ENCODE measurements at regions not wholly inside any gene's neighbourhood (a gene's known extent, or its start where the extent isn't known, plus 50 kb on each side); places are given as distances from the start of the nearest gene placed in this dataset.

GRCh38 chr3:72344647-72345046, 503.6 kb downstream of the SHQ1 start:
- Histone ChIP-seq H3K27ac (no peak overlapping the region), H3K36me3 (no peaks in the 10 kb centered on the region), H3K9me3 (no peaks in the 10 kb centered on the region), H3K4me1 (peaks cover 8 to 43% (median 38%) of the 10 kb centered on the region in 4 donors), H3K27me3 (no peaks in the 10 kb centered on the region), H3K4me3 (no peak overlapping the region)
- WGBS, 2 donors: 81 to 86% methylated on average over 6 of the region's 6 CpGs
- ATAC-seq (ENCODE audit: low FRiP score in 2 of 2): no peak
- DNase-seq: no peak
- no peak for TF ChIP-seq CTCF (IDR thresholded peaks at IDR 0.05)
- no peak for TF ChIP-seq EP300 (IDR thresholded peaks at IDR 0.05)
- TF ChIP-seq POLR2AphosphoS5 (IDR thresholded peaks at IDR 0.05): no peak
- TF ChIP-seq POLR2A (IDR thresholded peaks at IDR 0.05): no peak

GRCh38 chr3:72344236-72344635, 504.0 kb downstream of the SHQ1 start:
- Histone ChIP-seq H3K9me3 (no peaks in the 10 kb centered on the region), H3K27me3 (no peaks in the 10 kb centered on the region), H3K27ac (no peak overlapping the region), H3K4me1 (peaks cover 8 to 43% (median 38%) of the 10 kb centered on the region in 4 donors), H3K4me3 (no peak overlapping the region), H3K36me3 (no peaks in the 10 kb centered on the region)
- DNase-seq (no peak), ATAC-seq (ENCODE audit: low FRiP score in 2 of 2) (no peak)
- TF ChIP-seq EP300 (IDR thresholded peaks at IDR 0.05): no peak
- no peak for TF ChIP-seq CTCF (IDR thresholded peaks at IDR 0.05)
- TF ChIP-seq POLR2AphosphoS5 (IDR thresholded peaks at IDR 0.05): no peak
- TF ChIP-seq POLR2A (IDR thresholded peaks at IDR 0.05): no peak
- 43 to 60% methylated on average over 1 of the region's 1 CpG for WGBS, 2 donors

GRCh38 chr3:72343078-72343477, 505.2 kb downstream of the SHQ1 start:
- ATAC-seq (ENCODE audit: low FRiP score in 2 of 2) (no peak), DNase-seq (no peak)
- no peaks in the 10 kb centered on the region for H3K27me3 ChIP-seq
- 68 to 80% methylated on average over 3 of the region's 3 CpGs for WGBS, 2 donors
- H3K4me1 ChIP-seq: peaks cover 8 to 44% (median 34%) of the 10 kb centered on the region in 4 donors
- H3K27ac ChIP-seq: no peak overlapping the region
- no peak overlapping the region for H3K4me3 ChIP-seq
- H3K36me3 ChIP-seq: no peaks in the 10 kb centered on the region
- no peaks in the 10 kb centered on the region for H3K9me3 ChIP-seq
- no peak for TF ChIP-seq EP300 (IDR thresholded peaks at IDR 0.05)
- TF ChIP-seq POLR2AphosphoS5 (IDR thresholded peaks at IDR 0.05): no peak
- TF ChIP-seq POLR2A (IDR thresholded peaks at IDR 0.05): no peak
- TF ChIP-seq CTCF (IDR thresholded peaks at IDR 0.05): no peak

- no peak overlapping the region for H3K27ac ChIP-seq
- H3K27me3 ChIP-seq: no peaks in the 10 kb centered on the region
- H3K4me1 ChIP-seq: peaks cover 3 to 38% (median 28%) of the 10 kb centered on the region in 4 donors
- H3K4me3 ChIP-seq: no peak overlapping the region
- TF ChIP-seq POLR2AphosphoS5 (IDR thresholded peaks at IDR 0.05): no peak
- TF ChIP-seq EP300 (IDR thresholded peaks at IDR 0.05): no peak
- TF ChIP-seq CTCF (IDR thresholded peaks at IDR 0.05): no peak
- no peak for TF ChIP-seq POLR2A (IDR thresholded peaks at IDR 0.05)
- DNase-seq (no peak), ATAC-seq (ENCODE audit: low FRiP score in 2 of 2) (no peak)
- H3K36me3 ChIP-seq: no peaks in the 10 kb centered on the region
- WGBS, 2 donors: 95 to 97% methylated on average over 10 of the region's 10 CpGs
- no peaks in the 10 kb centered on the region for H3K9me3 ChIP-seq
These were observed 505.8 kb downstream of the SHQ1 start for GRCh38 chr3:72342450-72342849.

GRCh38 chr3:72341920-72342319, 506.3 kb downstream of the SHQ1 start:
- Histone ChIP-seq H3K4me1 (peaks cover 3 to 36% (median 27%) of the 10 kb centered on the region in 4 donors), H3K36me3 (no peaks in the 10 kb centered on the region), H3K27me3 (no peaks in the 10 kb centered on the region), H3K9me3 (no peaks in the 10 kb centered on the region), H3K4me3 (no peak overlapping the region), H3K27ac (no peak overlapping the region)
- no peak for ATAC-seq (ENCODE audit: low FRiP score in 2 of 2)
- 61 to 90% methylated on average over 2 of the region's 2 CpGs for WGBS, 2 donors
- TF ChIP-seq POLR2A (IDR thresholded peaks at IDR 0.05): no peak
- TF ChIP-seq CTCF (IDR thresholded peaks at IDR 0.05): no peak
- no peak for TF ChIP-seq EP300 (IDR thresholded peaks at IDR 0.05)
- TF ChIP-seq POLR2AphosphoS5 (IDR thresholded peaks at IDR 0.05): no peak
- no peak for DNase-seq
